Sigmoid colon (tissue), 6 donors: ENCODE measurements at regions not wholly inside any gene's neighbourhood (a gene's known extent, or its start where the extent isn't known, plus 50 kb on each side); places are given as distances from the start of the nearest gene placed in this dataset.

ENCODE experiments used
- DNase-seq: peaks from one replicate; pipeline ENCODE4 v3.0.0-alpha.2; 2019
- H3K27ac ChIP-seq, 4 donors: fragments of 200-600 bp; sonication (generic); one replicate each; pipeline ENCODE4 v1.5.1; 2016 to 2019; ENCODE audit warnings: mild to moderate bottlenecking in 1 of 4
- H3K27me3 ChIP-seq, 3 donors: fragments of 200-600 bp; sonication (generic); one replicate each; pipeline ENCODE4 v1.5.1; 2019; ENCODE audit warnings: mild to moderate bottlenecking in 1 of 3
- H3K36me3 ChIP-seq, 4 donors: fragments of 200-600 bp; sonication (generic); one replicate each; pipeline ENCODE4 v1.5.1; 2016 to 2019
- H3K4me1 ChIP-seq, 4 donors: fragments of 200-600 bp; sonication (generic); one replicate each; pipeline ENCODE4 v1.5.1; 2017 to 2019
- H3K4me3 ChIP-seq, 4 donors: fragments of 200-600 bp; sonication (generic); one replicate each; pipeline ENCODE4 v1.5.1; 2017 to 2019; ENCODE audit warnings: mild to moderate bottlenecking in 2 of 4, moderate library complexity in 1 of 4
- H3K9me3 ChIP-seq, 4 donors: fragments of 200-600 bp in 3 of 4; sonication (generic) in 3 of 4; one replicate each; pipeline versions ENCODE4 v1.5.1 to v1.6.1; 2013 to 2019
- CTCF ChIP-seq, 4 experiments: fragments of 450-650 bp in 3 of 4; fragments of 200-600 bp in 1 of 4; IDR thresholded peaks; one replicate each; pipeline ENCODE4 v1.5.1; 2016 to 2019; ENCODE audit warnings: antibody characterized with exemption in 4 of 4, mild to moderate bottlenecking in 3 of 4, moderate library complexity in 2 of 4
- EP300 ChIP-seq, 4 donors: sonication (generic); formaldehyde crosslinking; IDR thresholded peaks; one replicate each; pipeline ENCODE4 v1.6.1; 2017; ENCODE audit warnings: antibody characterized with exemption in 4 of 4
- POLR2A ChIP-seq, 2 donors: fragments of 450-650 bp; IDR thresholded peaks; one replicate each; pipeline ENCODE4 v1.6.1; 2016; ENCODE audit warnings: antibody characterized with exemption in 2 of 2, mild to moderate bottlenecking in 2 of 2, moderate library complexity in 2 of 2
- POLR2AphosphoS5 ChIP-seq, 4 donors: sonication (generic); formaldehyde crosslinking; IDR thresholded peaks; one replicate each; pipeline ENCODE4 v1.6.1; 2017; ENCODE audit warnings: antibody characterized with exemption in 4 of 4
- WGBS, 2 donors: extraction: QIAGEN DNeasy Blood & Tissue Kit; methylation state at CpG; one replicate each; pipeline ENCODE4 v1.1.7; 2013; 5-methylcytosine and 5-hydroxymethylcytosine counted together
- intact Hi-C: fragments of 100-400 bp; cut with DNase I; formaldehyde crosslinking; loops from one replicate; pipeline ENCODE4 v1.15.1; 2023
- donor health status: healthy with polysubstance abuse.
- donor health status: healthy.

GRCh38 chr9:85130764-85131163, 461.2 kb downstream of the NTRK2 start:
- Histone ChIP-seq H3K36me3 (no peaks in the 10 kb centered on the region), H3K4me3 (no peak overlapping the region), H3K27ac (no peak overlapping the region), H3K9me3 (no peaks in the 10 kb centered on the region), H3K4me1 (no peaks in the 10 kb centered on the region), H3K27me3 (no peaks in the 10 kb centered on the region)
- intact Hi-C loops, result no loop called here
- no peak for TF ChIP-seq POLR2AphosphoS5 (IDR thresholded peaks at IDR 0.05)
- 92 to 95% methylated on average over 3 of the region's 3 CpGs for WGBS, 2 donors
- no peak for DNase-seq

GRCh38 chr9:85130260-85130659, 460.7 kb downstream of the NTRK2 start:
- Histone ChIP-seq H3K4me1 (no peaks in the 10 kb centered on the region), H3K27ac (no peak overlapping the region), H3K9me3 (no peaks in the 10 kb centered on the region), H3K4me3 (no peak overlapping the region), H3K36me3 (no peaks in the 10 kb centered on the region), H3K27me3 (no peaks in the 10 kb centered on the region)
- intact Hi-C loops, result no loop called here
- 70 to 87% methylated on average over 2 of the region's 2 CpGs for WGBS, 2 donors
- no peak for DNase-seq
- no peak for TF ChIP-seq POLR2AphosphoS5 (IDR thresholded peaks at IDR 0.05)
- TF ChIP-seq EP300 (IDR thresholded peaks at IDR 0.05), result no peak
- TF ChIP-seq CTCF (IDR thresholded peaks at IDR 0.05), result no peak
- no peak for TF ChIP-seq POLR2A (IDR thresholded peaks at IDR 0.05)

GRCh38 chr9:85129514-85129913, 460.0 kb downstream of the NTRK2 start:
- no peak for DNase-seq
- TF ChIP-seq EP300 (IDR thresholded peaks at IDR 0.05), result no peak
- intact Hi-C loops, result no loop called here
- H3K9me3 ChIP-seq, result no peaks in the 10 kb centered on the region
- no peak overlapping the region for H3K27ac ChIP-seq
- H3K4me1 ChIP-seq, result no peaks in the 10 kb centered on the region
- no peaks in the 10 kb centered on the region for H3K27me3 ChIP-seq
- 48 to 79% methylated on average over 2 of the region's 2 CpGs for WGBS, 2 donors
- no peaks in the 10 kb centered on the region for H3K36me3 ChIP-seq
- H3K4me3 ChIP-seq, result no peak overlapping the region

GRCh38 chr9:85118990-85119755, 449.6 kb downstream of the NTRK2 start:
- Histone ChIP-seq H3K4me3 (no peak overlapping the region), H3K27me3 (no peaks in the 10 kb centered on the region), H3K4me1 (no peaks in the 10 kb centered on the region), H3K27ac (no peak overlapping the region), H3K9me3 (no peaks in the 10 kb centered on the region), H3K36me3 (no peaks in the 10 kb centered on the region)
- TF ChIP-seq POLR2A (IDR thresholded peaks at IDR 0.05), result no peak
- no peak for TF ChIP-seq CTCF (IDR thresholded peaks at IDR 0.05)
- DNase-seq, result no peak
- intact Hi-C loops, result no loop called here
- WGBS, 2 donors, result 28 to 78% methylated on average over 1 of the region's 1 CpG

GRCh38 chr9:85117831-85118230, 448.3 kb downstream of the NTRK2 start:
- Histone ChIP-seq H3K4me3 (no peak overlapping the region), H3K9me3 (no peaks in the 10 kb centered on the region), H3K36me3 (no peaks in the 10 kb centered on the region), H3K4me1 (no peaks in the 10 kb centered on the region), H3K27ac (no peak overlapping the region), H3K27me3 (no peaks in the 10 kb centered on the region)
- WGBS, 2 donors, result 12 to 58% methylated on average over 4 of the region's 4 CpGs
- TF ChIP-seq EP300 (IDR thresholded peaks at IDR 0.05) (no peak), POLR2AphosphoS5 (IDR thresholded peaks at IDR 0.05) (no peak), POLR2A (IDR thresholded peaks at IDR 0.05) (no peak), CTCF (IDR thresholded peaks at IDR 0.05) (no peak)
- DNase-seq, result no peak
- intact Hi-C loops, result no loop called here

- H3K4me1 ChIP-seq, result no peaks in the 10 kb centered on the region
- 78 to 91% methylated on average over 2 of the region's 2 CpGs for WGBS, 2 donors
- H3K4me3 ChIP-seq, result no peak overlapping the region
- H3K9me3 ChIP-seq, result no peaks in the 10 kb centered on the region
- no peak overlapping the region for H3K27ac ChIP-seq
- no peaks in the 10 kb centered on the region for H3K36me3 ChIP-seq
- no peak for DNase-seq
- H3K27me3 ChIP-seq, result no peaks in the 10 kb centered on the region
- intact Hi-C loops, result no loop called here
- TF ChIP-seq EP300 (IDR thresholded peaks at IDR 0.05) (no peak), POLR2A (IDR thresholded peaks at IDR 0.05) (no peak), CTCF (IDR thresholded peaks at IDR 0.05) (no peak), POLR2AphosphoS5 (IDR thresholded peaks at IDR 0.05) (no peak)
Measured at GRCh38 chr9:85115473-85115872, 445.9 kb downstream of the NTRK2 start.
